B cell (primary cell): ENCODE measurements at regions not wholly inside any gene's neighbourhood (a gene's known extent, or its start where the extent isn't known, plus 50 kb on each side); places are given as distances from the start of the nearest gene placed in this dataset.

Experiments used
- ATAC-seq: fragments of 200-7000 bp; cut with Tn5 transposase; one replicate; pipeline ENCODE4 v1.10.0; 2021; ENCODE audit warnings: low read depth, mild to moderate bottlenecking, moderate number of reproducible peaks, moderate library complexity
- CTCF ChIA-PET: fragments of 350-600 bp; sonication (Branson Sonifier 250); formaldehyde crosslinking; loops from one replicate; lab custom pipeline; 2021; ENCODE audit warnings: antibody characterized with exemption, inconsistent platforms; lab: Charles Lee
- POLR2A ChIA-PET: fragments of 350-600 bp; sonication (Branson Sonifier 250); formaldehyde crosslinking; loops from one replicate; lab custom pipeline; 2021; ENCODE audit warnings: antibody characterized with exemption; lab: Charles Lee
- DNase-seq: peaks from one replicate; pipeline ENCODE4 v3.0.0; 2013
- H2AFZ ChIP-seq: 2 replicates; pipeline ENCODE4 v1.6.1; 2012; ENCODE audit warnings: mild to moderate bottlenecking, low read depth, low read length; ENCODE audit not compliant: insufficient read depth, poor library complexity, severe bottlenecking
- H3K27ac ChIP-seq, 2 donors: 1 replicate in 1 of 2; 2 replicates in 1 of 2; pipeline ENCODE4 v1.5.1; 2012 to 2013; ENCODE audit warnings: low read length in 2 of 2, mild to moderate bottlenecking in 2 of 2, moderate library complexity in 1 of 2
- H3K27me3 ChIP-seq, 4 experiments: fragments of 200-600 bp in 1 of 4; sonication (generic) in 1 of 4; replicated peaks in 1 of 4; 1 replicate in 2 of 4; 2 replicates in 2 of 4; pipeline versions ENCODE4 v1.6.1 to v1.7.0; 2013 to 2016; ENCODE audit warnings: low read length in 3 of 4, mild to moderate bottlenecking in 2 of 4, mixed read lengths in 1 of 4, moderate library complexity in 1 of 4; ENCODE audit not compliant: insufficient read depth in 4 of 4, control insufficient read depth in 3 of 4; ENCODE audit errors: control extremely low read depth in 1 of 4
- H3K36me3 ChIP-seq, 2 experiments: replicated peaks in 1 of 2; 1 replicate in 1 of 2; 2 replicates in 1 of 2; pipeline versions ENCODE4 v1.6.1 to v1.7.1; 2013; ENCODE audit warnings: low read length in 1 of 2; ENCODE audit not compliant: insufficient read depth in 2 of 2, control insufficient read depth in 1 of 2; ENCODE audit errors: control extremely low read depth in 1 of 2, extremely low read depth in 1 of 2
- H3K4me1 ChIP-seq, 2 donors: fragments of 200-600 bp in 1 of 2; sonication (generic) in 1 of 2; 1 replicate in 1 of 2; 2 replicates in 1 of 2; pipeline versions ENCODE4 v1.5.1 to v1.6.1; 2013 to 2017; ENCODE audit warnings: low read length in 2 of 2; ENCODE audit not compliant: control insufficient read depth in 2 of 2, insufficient read depth in 2 of 2
- H3K4me2 ChIP-seq: replicated peaks from 2 replicates; pipeline ENCODE3; 2012; ENCODE audit warnings: mild to moderate bottlenecking, low read depth, low read length; ENCODE audit not compliant: poor library complexity, severe bottlenecking
- H3K4me3 ChIP-seq, 5 experiments: fragments of 200-600 bp in 1 of 5; sonication (generic) in 1 of 5; 1 replicate in 3 of 5; 2 replicates in 2 of 5; pipeline versions ENCODE4 v1.5.1 to v1.7.0; 2011 to 2016; ENCODE audit warnings: low read length in 4 of 5, mild to moderate bottlenecking in 4 of 5, low read depth in 2 of 5, control low read depth in 1 of 5, moderate library complexity in 1 of 5; ENCODE audit not compliant: insufficient read depth in 1 of 5; ENCODE audit errors: control extremely low read depth in 1 of 5, extremely low read depth in 1 of 5
- H3K79me2 ChIP-seq: fragments of 200-600 bp; sonication (generic); one replicate; pipeline ENCODE4 v1.6.0; 2016; ENCODE audit warnings: low read length; ENCODE audit not compliant: control insufficient read depth, insufficient read depth
- H3K9ac ChIP-seq: fragments of 200-600 bp; sonication (generic); 2 replicates; pipeline ENCODE4 v1.6.1; 2017; ENCODE audit warnings: mild to moderate bottlenecking, low read length, moderate library complexity
- H3K9me3 ChIP-seq, 3 donors: one replicate each; pipeline versions ENCODE4 v1.6.1 to v1.7.1; 2013; ENCODE audit warnings: low read length in 2 of 3; ENCODE audit not compliant: control insufficient read depth in 2 of 3, insufficient read depth in 1 of 3; ENCODE audit errors: control extremely low read depth in 1 of 3
- H4K20me1 ChIP-seq: 2 replicates; pipeline ENCODE4 v1.6.0; 2012; ENCODE audit warnings: mild to moderate bottlenecking, low read length; ENCODE audit not compliant: insufficient read depth, control insufficient read depth, poor library complexity, severe bottlenecking
- H3K27ac Mint-ChIP-seq: one replicate; pipeline ENCODE4 v1.8.0; 2021; ENCODE audit warnings: mixed read lengths
- H3K27me3 Mint-ChIP-seq: one replicate; pipeline ENCODE4 v1.8.0; 2021; ENCODE audit warnings: mixed read lengths
- H3K4me1 Mint-ChIP-seq: one replicate; pipeline ENCODE4 v1.8.0; 2021; ENCODE audit warnings: mixed read lengths
- H3K4me3 Mint-ChIP-seq: one replicate; pipeline ENCODE4 v1.8.0; 2021; ENCODE audit warnings: mixed read lengths
- H3K9me3 Mint-ChIP-seq: one replicate; pipeline ENCODE4 v1.8.0; 2022; ENCODE audit warnings: mixed read lengths; ENCODE audit not compliant: insufficient read depth
- EZH2 ChIP-seq: IDR thresholded peaks from 2 replicates; pipeline ENCODE4 v1.6.1; 2012; ENCODE audit warnings: borderline replicate concordance, low read depth, mild to moderate bottlenecking, moderate library complexity, low read length; ENCODE audit not compliant: insufficient read depth, poor library complexity, severe bottlenecking
- WGBS: methylation state at CpG from one replicate; pipeline ENCODE4 v1.1.5; 2013; ENCODE audit warnings: missing lambda C conversion rate; ENCODE audit not compliant: insufficient coverage; 5-methylcytosine and 5-hydroxymethylcytosine counted together
- intact Hi-C: fragments of 100-400 bp; cut with micrococcal nuclease; formaldehyde crosslinking; loops from one replicate; pipeline ENCODE4 v1.10.0; 2022
- TF ChIP-seq, protein P1 (sequence below): fragments of 200-600 bp; IDR thresholded peaks from one replicate; pipeline ENCODE4 v1.8.0; 2022; ENCODE audit warnings: antibody characterized with exemption, mild to moderate bottlenecking

DNA sequence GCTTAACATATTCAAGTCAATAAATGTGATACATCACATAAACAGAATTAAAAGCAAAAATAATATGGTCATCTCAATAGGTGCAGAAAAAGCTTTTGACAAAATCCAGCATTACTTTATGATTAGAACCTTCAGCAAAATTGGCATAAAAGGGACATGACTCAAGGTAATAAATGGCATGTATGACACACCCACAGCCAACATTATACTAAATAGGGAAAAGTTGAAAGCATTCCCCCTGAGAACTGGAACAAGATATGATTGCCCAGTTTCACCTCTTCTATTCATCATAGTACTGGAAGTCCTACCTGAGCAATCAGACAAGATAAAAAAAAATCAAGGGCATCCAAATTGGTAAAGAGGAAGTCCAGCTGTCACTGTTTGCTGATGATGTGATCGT is 594.7 kb downstream of the DIPK2A start:
- H3K9me3 ChIP-seq: no peaks in the 10 kb centered on the region
- Mint-ChIP-seq H3K9me3 (no peaks in the 10 kb centered on the region), H3K27me3 (no peaks in the 10 kb centered on the region), H3K4me1 (no peaks in the 10 kb centered on the region), H3K4me3 (no peak overlapping the region), H3K27ac (no peak overlapping the region)
- no peaks in the 10 kb centered on the region for H3K4me1 ChIP-seq
- H3K9ac ChIP-seq: no peak overlapping the region
- WGBS: 100% methylated on average over 1 of the region's 1 CpG
- TF ChIP-seq, protein P1, sequence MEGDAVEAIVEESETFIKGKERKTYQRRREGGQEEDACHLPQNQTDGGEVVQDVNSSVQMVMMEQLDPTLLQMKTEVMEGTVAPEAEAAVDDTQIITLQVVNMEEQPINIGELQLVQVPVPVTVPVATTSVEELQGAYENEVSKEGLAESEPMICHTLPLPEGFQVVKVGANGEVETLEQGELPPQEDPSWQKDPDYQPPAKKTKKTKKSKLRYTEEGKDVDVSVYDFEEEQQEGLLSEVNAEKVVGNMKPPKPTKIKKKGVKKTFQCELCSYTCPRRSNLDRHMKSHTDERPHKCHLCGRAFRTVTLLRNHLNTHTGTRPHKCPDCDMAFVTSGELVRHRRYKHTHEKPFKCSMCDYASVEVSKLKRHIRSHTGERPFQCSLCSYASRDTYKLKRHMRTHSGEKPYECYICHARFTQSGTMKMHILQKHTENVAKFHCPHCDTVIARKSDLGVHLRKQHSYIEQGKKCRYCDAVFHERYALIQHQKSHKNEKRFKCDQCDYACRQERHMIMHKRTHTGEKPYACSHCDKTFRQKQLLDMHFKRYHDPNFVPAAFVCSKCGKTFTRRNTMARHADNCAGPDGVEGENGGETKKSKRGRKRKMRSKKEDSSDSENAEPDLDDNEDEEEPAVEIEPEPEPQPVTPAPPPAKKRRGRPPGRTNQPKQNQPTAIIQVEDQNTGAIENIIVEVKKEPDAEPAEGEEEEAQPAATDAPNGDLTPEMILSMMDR: no peak
- TF ChIP-seq EZH2: no peak
- H3K27me3 ChIP-seq: no peaks in the 10 kb centered on the region
- no peak overlapping the region for H2AFZ ChIP-seq
- ATAC-seq (no peak), DNase-seq (no peak)
- ChIA-PET CTCF (no interaction called here), POLR2A (no interaction called here)
- no peaks in the 10 kb centered on the region for H3K36me3 ChIP-seq
- H3K4me2 ChIP-seq: no peak overlapping the region
- no peaks in the 10 kb centered on the region for H4K20me1 ChIP-seq
- intact Hi-C loops: no loop called here
- H3K27ac ChIP-seq: no peak overlapping the region
- no peak overlapping the region for H3K4me3 ChIP-seq
- H3K79me2 ChIP-seq: no peaks in the 10 kb centered on the region

DNA sequence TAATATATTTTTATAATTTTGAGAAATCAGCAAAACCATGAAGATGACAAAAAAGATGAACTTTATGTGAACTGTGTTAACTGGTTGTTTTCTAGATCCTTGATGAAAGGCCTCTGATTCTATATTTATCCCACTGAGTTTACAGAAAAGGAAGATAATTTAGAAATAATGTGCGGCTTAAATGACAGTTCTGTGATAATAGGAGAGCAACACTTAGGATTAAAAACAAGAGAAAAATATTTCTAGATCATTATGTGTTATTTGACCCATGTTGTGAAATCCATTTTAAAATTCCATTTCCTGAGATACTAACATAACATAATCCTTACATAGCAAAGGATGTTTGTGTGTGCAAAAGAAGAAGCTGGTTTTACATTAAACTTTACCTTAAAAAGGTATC is 598.0 kb downstream of the DIPK2A start:
- Histone ChIP-seq H3K36me3 (no peaks in the 10 kb centered on the region), H3K9ac (no peak overlapping the region), H3K4me2 (no peak overlapping the region), H2AFZ (no peak overlapping the region), H3K27ac (no peak overlapping the region), H3K4me3 (no peak overlapping the region), H3K9me3 (no peaks in the 10 kb centered on the region), H3K27me3 (no peaks in the 10 kb centered on the region), H3K4me1 (no peaks in the 10 kb centered on the region), H4K20me1 (no peaks in the 10 kb centered on the region), H3K79me2 (no peaks in the 10 kb centered on the region)
- ChIA-PET POLR2A (no interaction called here), CTCF (no interaction called here)
- no CpG with 5 or more reads among the region's 1 CpG for WGBS
- no peak overlapping the region for H3K27ac Mint-ChIP-seq
- no peaks in the 10 kb centered on the region for H3K27me3 Mint-ChIP-seq
- DNase-seq (no peak), ATAC-seq (no peak)
- no peaks in the 10 kb centered on the region for H3K9me3 Mint-ChIP-seq
- H3K4me1 Mint-ChIP-seq: no peaks in the 10 kb centered on the region
- intact Hi-C loops: no loop called here
- H3K4me3 Mint-ChIP-seq: no peak overlapping the region
- TF ChIP-seq, protein P1: no peak
- TF ChIP-seq EZH2: no peak
